Neuronal stem cell (in vitro differentiated cells): ENCODE measurements at regions not wholly inside any gene's neighbourhood (a gene's known extent, or its start where the extent isn't known, plus 50 kb on each side); places are given as distances from the start of the nearest gene placed in this dataset.
"Not testable (repeated sequence)": the region's sequence is repeated elsewhere in the genome, so short reads cannot be mapped to it uniquely, and the experiment has no call there.

Experiments
- DNase-seq: peaks from one replicate; pipeline ENCODE4 v3.0.0-alpha.2; 2013; ENCODE audit warnings: low spot score
- H2AFZ ChIP-seq: one replicate; pipeline ENCODE4 v1.6.1; 2013; ENCODE audit warnings: mild to moderate bottlenecking, low read length, inconsistent platforms
- H2AK5ac ChIP-seq: 2 replicates; pipeline ENCODE4 v1.6.1; 2013; ENCODE audit warnings: low read depth, mild to moderate bottlenecking, inconsistent platforms, low read length, moderate library complexity, mixed read lengths
- H2BK120ac ChIP-seq: 2 replicates; pipeline ENCODE4 v1.6.1; 2013; ENCODE audit warnings: low read depth, mild to moderate bottlenecking, inconsistent platforms, low read length, moderate library complexity, mixed read lengths
- H2BK12ac ChIP-seq: one replicate; pipeline ENCODE4 v1.6.1; 2013; ENCODE audit warnings: low read length, inconsistent platforms
- H2BK15ac ChIP-seq: 2 replicates; pipeline ENCODE4 v1.6.1; 2013; ENCODE audit warnings: mild to moderate bottlenecking, low read length, inconsistent platforms, mixed read lengths
- H2BK5ac ChIP-seq: one replicate; pipeline ENCODE4 v1.6.1; 2013; ENCODE audit warnings: inconsistent platforms, mild to moderate bottlenecking, low read length, moderate library complexity
- H3K14ac ChIP-seq: one replicate; pipeline ENCODE4 v1.6.1; 2013; ENCODE audit warnings: low read length, inconsistent platforms
- H3K18ac ChIP-seq: 2 replicates; pipeline ENCODE4 v1.6.1; 2013; ENCODE audit warnings: low read length, inconsistent platforms
- H3K23ac ChIP-seq: 2 replicates; pipeline ENCODE4 v1.6.1; 2013; ENCODE audit warnings: low read depth, mild to moderate bottlenecking, mixed read lengths, low read length, inconsistent platforms; ENCODE audit not compliant: poor library complexity
- H3K27ac ChIP-seq: replicated peaks from 3 replicates; pipeline ENCODE4 v1.5.1; 2013; ENCODE audit warnings: low read length, inconsistent platforms
- H3K27me3 ChIP-seq, 3 experiments: 2 replicates each; pipeline ENCODE4 v1.6.1; 2013; ENCODE audit warnings: low read length in 3 of 3, mild to moderate bottlenecking in 2 of 3, inconsistent platforms in 1 of 3, low read depth in 1 of 3, mixed read lengths in 1 of 3, moderate library complexity in 1 of 3; ENCODE audit not compliant: control insufficient read depth in 3 of 3, insufficient read depth in 3 of 3
- H3K36me3 ChIP-seq, 2 donors: replicated peaks in 1 of 2; 2 replicates each; pipeline ENCODE4 v1.6.1; 2013; ENCODE audit warnings: low read length in 2 of 2; ENCODE audit not compliant: control insufficient read depth in 2 of 2, insufficient read depth in 2 of 2
- H3K4ac ChIP-seq: 2 replicates; pipeline ENCODE4 v1.6.1; 2013; ENCODE audit warnings: inconsistent platforms, mild to moderate bottlenecking, low read length, moderate library complexity
- H3K4me1 ChIP-seq, 2 donors: 1 replicate in 1 of 2; 2 replicates in 1 of 2; pipeline ENCODE4 v1.6.1; 2013; ENCODE audit warnings: low read length in 2 of 2, low read depth in 1 of 2; ENCODE audit not compliant: control insufficient read depth in 2 of 2, insufficient read depth in 1 of 2
- H3K4me2 ChIP-seq: one replicate; pipeline ENCODE4 v1.6.1; 2013; ENCODE audit warnings: mild to moderate bottlenecking, low read length, inconsistent platforms; ENCODE audit not compliant: insufficient read depth, poor library complexity, severe bottlenecking
- H3K4me3 ChIP-seq, 2 donors: 2 replicates each; pipeline ENCODE4 v1.5.1; 2013; ENCODE audit warnings: low read length in 2 of 2, mild to moderate bottlenecking in 2 of 2, inconsistent platforms in 1 of 2, moderate library complexity in 1 of 2
- H3K79me1 ChIP-seq: one replicate; pipeline ENCODE4 v1.6.1; 2013; ENCODE audit warnings: low read depth, mild to moderate bottlenecking, inconsistent platforms, low read length, moderate library complexity
- H3K9ac ChIP-seq: one replicate; pipeline ENCODE4 v1.6.1; 2013; ENCODE audit warnings: mild to moderate bottlenecking, low read depth, low read length, inconsistent platforms; ENCODE audit not compliant: poor library complexity
- H3K9me3 ChIP-seq, 2 donors: replicated peaks in 1 of 2; 2 replicates each; pipeline versions ENCODE3 to v1.6.1; 2013; ENCODE audit warnings: low read length in 2 of 2, mild to moderate bottlenecking in 2 of 2, inconsistent platforms in 1 of 2, low read depth in 1 of 2, mixed read lengths in 1 of 2, moderate library complexity in 1 of 2; ENCODE audit not compliant: control insufficient read depth in 2 of 2, insufficient read depth in 1 of 2
- H4K8ac ChIP-seq: one replicate; pipeline ENCODE4 v1.6.1; 2013; ENCODE audit warnings: low read depth, mild to moderate bottlenecking, inconsistent platforms, low read length, moderate library complexity
- H4K91ac ChIP-seq: one replicate; pipeline ENCODE4 v1.6.1; 2013; ENCODE audit warnings: low read length, low read depth, mild to moderate bottlenecking, inconsistent platforms; ENCODE audit not compliant: poor library complexity
- WGBS, 2 donors: extraction: QIAGEN DNeasy Blood & Tissue Kit; methylation state at CpG; one replicate each; pipeline ENCODE4 v1.1.7; 2013; ENCODE audit warnings: missing lambda C conversion rate in 2 of 2, mixed read lengths in 1 of 2; ENCODE audit not compliant: insufficient read length in 2 of 2, insufficient replicate concordance in 1 of 2; ENCODE audit errors: extremely low coverage in 2 of 2; 5-methylcytosine and 5-hydroxymethylcytosine counted together

DNA sequence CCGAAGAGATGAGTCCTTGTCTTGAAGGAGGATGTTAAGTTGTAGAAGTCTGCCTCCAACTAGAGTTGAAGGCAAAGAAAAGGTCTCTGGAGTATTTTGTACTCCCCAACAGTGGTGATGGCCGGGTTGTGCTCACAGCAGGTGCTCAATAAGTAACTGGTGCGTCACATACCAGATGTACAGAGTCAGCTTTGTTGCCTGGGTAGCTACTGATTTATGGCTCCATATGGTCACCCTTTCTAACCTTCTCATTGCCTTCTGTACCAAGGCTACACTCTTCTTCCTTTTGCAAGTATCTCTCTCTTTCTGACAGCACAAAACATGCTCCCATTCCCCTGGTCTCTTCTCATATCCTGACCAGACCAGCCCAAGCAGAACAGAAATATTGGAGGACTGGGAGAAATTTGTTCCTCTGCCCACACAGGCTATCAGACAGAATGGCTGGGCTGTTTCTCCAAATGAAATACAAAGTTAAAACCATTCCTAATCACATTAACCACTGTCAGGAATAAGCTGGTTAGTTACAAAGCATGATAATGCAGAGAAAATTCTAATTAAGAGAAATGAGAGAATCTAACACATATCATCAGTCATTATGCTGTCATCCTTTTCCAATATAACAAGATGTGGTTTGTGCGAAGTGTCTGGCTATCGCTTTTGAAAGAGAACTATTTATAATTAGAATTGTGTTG is 150.1 kb upstream of the LRRN1 start:
- Histone ChIP-seq H3K18ac (no peak overlapping the region), H2BK5ac (no peak overlapping the region), H3K4me3 (no peak overlapping the region), H2BK15ac (no peak overlapping the region), H3K27me3 (no peaks in the 10 kb centered on the region), H2AFZ (no peak overlapping the region), H3K9ac (no peak overlapping the region), H2BK12ac (no peak overlapping the region), H3K23ac (no peak overlapping the region), H4K8ac (no peak overlapping the region), H4K91ac (no peak overlapping the region), H3K79me1 (no peaks in the 10 kb centered on the region), H3K4me2 (no peak overlapping the region), H3K14ac (no peak overlapping the region), H3K4ac (no peak overlapping the region), H3K4me1 (no peaks in the 10 kb centered on the region), H3K9me3 (no peaks in the 10 kb centered on the region), H3K27ac (no peak overlapping the region), H2AK5ac (no peak overlapping the region), H3K36me3 (no peaks in the 10 kb centered on the region), H2BK120ac (no peak overlapping the region)
- WGBS, 2 donors = no CpG with 5 or more reads among the region's 5 CpGs
- DNase-seq = no peak

DNA sequence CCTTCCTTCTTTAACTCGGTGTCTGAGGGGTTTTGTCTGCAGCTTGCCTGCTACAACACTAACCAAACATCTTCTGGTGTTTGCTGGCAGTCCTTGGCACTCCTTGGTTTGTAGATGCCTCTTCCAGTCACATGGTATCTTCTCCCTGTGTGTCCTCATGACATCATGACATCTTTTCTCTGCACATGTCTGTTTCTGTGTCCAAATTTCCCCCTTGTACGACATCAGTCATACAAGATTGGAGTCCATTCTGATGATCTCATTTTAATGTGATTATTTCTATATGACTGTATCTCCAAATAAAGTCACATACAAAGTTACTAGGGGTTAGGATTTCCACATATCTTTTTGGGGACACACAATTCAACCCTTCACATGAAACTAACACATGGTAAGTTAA is 152.3 kb upstream of the LRRN1 start:
- no peak overlapping the region for H2BK15ac ChIP-seq
- no peak overlapping the region for H3K23ac ChIP-seq
- no peak overlapping the region for H3K4ac ChIP-seq
- no CpG with 5 or more reads among the region's 2 CpGs for WGBS, 2 donors
- peaks cover 0 to 3% (median 0%) of the 10 kb centered on the region in 3 experiments for H3K27me3 ChIP-seq
- no peaks in the 10 kb centered on the region for H3K36me3 ChIP-seq
- no peak overlapping the region for H2AK5ac ChIP-seq
- no peaks in the 10 kb centered on the region for H3K9me3 ChIP-seq
- no peaks in the 10 kb centered on the region for H3K79me1 ChIP-seq
- H2BK120ac ChIP-seq = no peak overlapping the region
- H4K91ac ChIP-seq = no peak overlapping the region
- H2AFZ ChIP-seq = no peak overlapping the region
- no peak overlapping the region for H3K27ac ChIP-seq
- no peak for DNase-seq
- H3K4me2 ChIP-seq = no peak overlapping the region
- H4K8ac ChIP-seq = no peak overlapping the region
- H2BK12ac ChIP-seq = no peak overlapping the region
- H3K18ac ChIP-seq = no peak overlapping the region
- no peak overlapping the region for H3K4me3 ChIP-seq
- H3K9ac ChIP-seq = no peak overlapping the region
- H3K14ac ChIP-seq = no peak overlapping the region
- H3K4me1 ChIP-seq = no peaks in the 10 kb centered on the region
- H2BK5ac ChIP-seq = no peak overlapping the region

DNA sequence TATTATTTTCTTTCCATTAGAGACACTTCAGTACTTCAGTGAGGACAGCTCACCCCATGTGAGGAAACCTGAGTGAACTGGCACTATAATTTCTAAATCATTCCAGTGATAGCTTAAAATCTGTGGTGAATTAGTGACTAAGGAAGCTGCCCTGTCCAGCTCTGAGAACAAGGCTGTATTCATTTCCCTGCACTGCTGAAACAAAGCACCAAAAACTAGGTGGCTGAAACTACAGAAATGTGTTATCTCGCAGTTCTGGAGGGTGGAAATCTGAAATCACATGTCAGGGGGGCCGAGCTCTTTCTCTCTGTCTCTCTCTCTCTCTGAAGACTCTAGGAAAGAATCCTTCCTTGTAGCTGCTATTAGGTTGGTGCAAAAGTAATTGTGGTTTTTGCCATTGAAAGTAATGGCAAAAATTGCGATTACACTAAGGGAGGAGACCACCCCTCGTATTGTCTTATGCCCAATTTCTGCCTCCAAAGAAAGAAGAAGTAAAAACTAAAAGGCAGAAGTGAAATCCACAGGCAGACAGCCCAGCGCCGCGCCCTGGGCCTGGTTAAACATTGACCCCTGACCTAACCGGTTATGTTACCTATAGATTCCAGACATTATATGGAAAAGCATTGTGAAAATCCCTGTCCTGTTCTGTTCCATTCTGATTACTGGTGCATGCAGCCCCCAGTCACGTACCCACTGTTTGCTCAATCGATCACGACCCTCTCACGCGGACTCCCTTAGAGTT is 153.0 kb upstream of the LRRN1 start:
- H2AFZ ChIP-seq, H3K23ac ChIP-seq, H2BK15ac ChIP-seq, DNase-seq, H3K36me3 ChIP-seq, H2BK120ac ChIP-seq, H2AK5ac ChIP-seq, H3K9ac ChIP-seq, H4K8ac ChIP-seq, H3K27ac ChIP-seq, H2BK5ac ChIP-seq, H3K14ac ChIP-seq, H3K4me3 ChIP-seq, H3K9me3 ChIP-seq, H3K4ac ChIP-seq, H3K27me3 ChIP-seq, H3K4me2 ChIP-seq, H2BK12ac ChIP-seq, H3K79me1 ChIP-seq, H3K4me1 ChIP-seq, H4K91ac ChIP-seq, H3K18ac ChIP-seq: not testable (repeated sequence)
- WGBS, 2 donors = no CpG with 5 or more reads among the region's 13 CpGs

DNA sequence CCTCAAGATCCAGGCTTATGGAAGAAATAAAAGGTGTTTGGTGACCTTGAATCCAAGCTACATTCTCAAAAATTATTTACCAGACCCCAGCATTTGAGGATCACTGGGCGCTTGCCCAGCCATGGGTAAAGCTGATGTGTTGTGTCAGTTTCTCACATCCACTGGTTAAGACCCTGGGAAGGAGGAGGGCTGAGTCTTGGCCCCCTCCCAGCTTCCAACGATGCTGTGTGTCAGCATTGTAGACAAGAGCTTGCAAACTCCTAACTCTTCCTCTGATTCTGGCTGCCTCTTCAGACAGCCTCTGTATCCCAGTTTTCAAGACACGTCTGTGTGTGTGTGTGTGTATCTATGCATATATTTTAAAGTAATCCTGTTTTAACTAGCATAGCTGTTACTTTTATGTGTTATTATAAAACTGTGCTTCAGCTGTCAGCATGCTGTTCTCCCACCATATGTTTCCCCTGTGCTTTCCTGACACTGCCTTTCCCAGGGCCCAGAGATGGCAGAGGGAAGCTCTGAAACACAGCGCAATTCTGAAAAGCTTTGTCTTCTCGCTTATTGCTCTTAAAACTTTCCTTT is 157.3 kb upstream of the LRRN1 start:
- Histone ChIP-seq H2BK5ac (no peak overlapping the region), H3K18ac (no peak overlapping the region), H3K4me3 (no peak overlapping the region), H2BK15ac (no peak overlapping the region), H3K4me2 (no peak overlapping the region), H3K23ac (no peak overlapping the region), H3K27me3 (peaks cover 0 to 3% (median 0%) of the 10 kb centered on the region in 3 experiments), H2AK5ac (no peak overlapping the region), H4K91ac (no peak overlapping the region), H3K14ac (no peak overlapping the region), H2AFZ (no peak overlapping the region), H2BK12ac (no peak overlapping the region), H3K79me1 (no peaks in the 10 kb centered on the region), H3K9me3 (no peaks in the 10 kb centered on the region), H3K4ac (no peak overlapping the region), H3K9ac (no peak overlapping the region), H3K4me1 (no peaks in the 10 kb centered on the region), H3K36me3 (no peaks in the 10 kb centered on the region), H2BK120ac (no peak overlapping the region), H4K8ac (no peak overlapping the region), H3K27ac (no peak overlapping the region)
- DNase-seq = no peak
- no CpG with 5 or more reads among the region's 5 CpGs for WGBS, 2 donors
